BJ (cell line): ENCODE measurements at regions not wholly inside any gene's neighbourhood (a gene's known extent, or its start where the extent isn't known, plus 50 kb on each side); places are given as distances from the start of the nearest gene placed in this dataset.

Experiments used
- CTCF ChIA-PET: fragments of 350-600 bp; formaldehyde crosslinking; extraction: SDS; loops from one replicate; lab custom pipeline; 2021; ENCODE audit warnings: antibody characterized with exemption, inconsistent platforms; lab: Yijun Ruan, JAX
- POLR2A ChIA-PET: fragments of 300-600 bp; sonication (Branson Sonifier 250); formaldehyde crosslinking; extraction: SDS; loops from one replicate; lab custom pipeline; 2021; ENCODE audit warnings: antibody characterized with exemption; lab: Charles Lee
- DNase-seq: peaks from one replicate; pipeline ENCODE4 v3.0.0-alpha.2; 2011; ENCODE audit warnings: low read depth
- H3K27me3 ChIP-seq: 2 replicates; pipeline ENCODE4 v1.6.0; 2011; ENCODE audit warnings: low read length; ENCODE audit not compliant: control insufficient read depth, insufficient read depth
- H3K36me3 ChIP-seq: 2 replicates; pipeline ENCODE4 v1.5.1; 2011; ENCODE audit warnings: low read length; ENCODE audit not compliant: control insufficient read depth, insufficient read depth
- H3K4me3 ChIP-seq: 2 replicates; pipeline ENCODE4 v1.5.1; 2011; ENCODE audit warnings: low read depth, mild to moderate bottlenecking, control low read depth, low read length
- CTCF ChIP-seq: IDR thresholded peaks from 2 replicates; pipeline ENCODE4 v1.5.1; 2011; ENCODE audit warnings: low read depth, mild to moderate bottlenecking, control low read depth, inconsistent platforms, low read length, moderate library complexity; ENCODE audit not compliant: insufficient read depth

GRCh38 chr6:19972221-19972620 lies 135.1 kb downstream of the ID4 start:
- no peak for TF ChIP-seq CTCF
- H3K27me3 ChIP-seq = no peaks in the 10 kb centered on the region
- no peak for DNase-seq
- H3K4me3 ChIP-seq = no peak overlapping the region
- CTCF ChIA-PET = no interaction called here
- H3K36me3 ChIP-seq = no peaks in the 10 kb centered on the region
- POLR2A ChIA-PET = no interaction called here

GRCh38 chr6:19976411-19977129 lies 139.4 kb downstream of the ID4 start:
- ChIA-PET POLR2A (no interaction called here), CTCF (no interaction called here)
- DNase-seq = no peak
- H3K27me3 ChIP-seq = no peaks in the 10 kb centered on the region
- TF ChIP-seq CTCF = no peak
- no peak overlapping the region for H3K4me3 ChIP-seq
- no peaks in the 10 kb centered on the region for H3K36me3 ChIP-seq

- peak; percentile 4 for DNase-seq
- POLR2A ChIA-PET = no interaction called here
- H3K4me3 ChIP-seq = no peak overlapping the region
- TF ChIP-seq CTCF = no peak
- CTCF ChIA-PET = no interaction called here
- no peaks in the 10 kb centered on the region for H3K27me3 ChIP-seq
- H3K36me3 ChIP-seq = no peaks in the 10 kb centered on the region
These were observed 141.9 kb downstream of the ID4 start for GRCh38 chr6:19979059-19979458.

GRCh38 chr6:19979986-19980385 lies 142.8 kb downstream of the ID4 start:
- TF ChIP-seq CTCF = no peak
- ChIA-PET POLR2A (no interaction called here), CTCF (no interaction called here)

GRCh38 chr6:19983374-19983773 lies 146.2 kb downstream of the ID4 start:
- Histone ChIP-seq H3K36me3 (no peaks in the 10 kb centered on the region), H3K4me3 (no peak overlapping the region), H3K27me3 (no peaks in the 10 kb centered on the region)
- TF ChIP-seq CTCF = no peak
- ChIA-PET POLR2A (no interaction called here), CTCF (no interaction called here)
- DNase-seq = no peak

More at GRCh38 chr6:19979986-19980385, 142.8 kb downstream of the ID4 start:
- Histone ChIP-seq H3K36me3 (no peaks in the 10 kb centered on the region), H3K27me3 (no peaks in the 10 kb centered on the region), H3K4me3 (no peak overlapping the region)
- no peak for DNase-seq
